OCI-LY7 (cell line): ENCODE measurements at regions not wholly inside any gene's neighbourhood (a gene's known extent, or its start where the extent isn't known, plus 50 kb on each side); places are given as distances from the start of the nearest gene placed in this dataset.

ENCODE experiments used
- BruUV-seq: library from RNA; stranded (reverse); fragments of 400-500 nt; replicated peaks from 2 replicates; lab custom pipeline; 2021; lab: Mats Ljungman, UMichigan
- CTCF ChIA-PET: fragments of 300-600 bp; sonication (Branson Sonifier 250); formaldehyde crosslinking; loops from one replicate; lab custom pipeline; 2022; ENCODE audit warnings: antibody characterized with exemption; ENCODE audit not compliant: unreplicated experiment; lab: Charles Lee
- POLR2A ChIA-PET: fragments of 300-600 bp; sonication (Branson Sonifier 250); formaldehyde crosslinking; loops from one replicate; lab custom pipeline; 2022; ENCODE audit warnings: antibody characterized with exemption; lab: Charles Lee
- DNase-seq: peaks from one replicate; pipeline ENCODE4 v3.0.0-alpha.2; 2015; ENCODE audit warnings: low spot score
- H2AFZ ChIP-seq: fragments of 200-600 bp; sonication (generic), shearing (Covaris generic); 2 replicates; pipeline ENCODE4 v1.6.1; 2014; ENCODE audit warnings: mild to moderate bottlenecking, antibody characterized with exemption, low read length, moderate library complexity
- H3K27ac ChIP-seq: fragments of 200-600 bp; sonication (generic); 2 replicates; pipeline ENCODE4 v1.5.1; 2014; ENCODE audit warnings: mixed run types, low read depth, mild to moderate bottlenecking, moderate library complexity, low read length, inconsistent platforms; ENCODE audit not compliant: poor library complexity, severe bottlenecking
- H3K36me3 ChIP-seq: fragments of 200-600 bp; sonication (generic); 2 replicates; pipeline ENCODE4 v1.6.1; 2014; ENCODE audit warnings: mild to moderate bottlenecking, antibody characterized with exemption, low read length, moderate library complexity, mixed read lengths; ENCODE audit not compliant: insufficient read depth
- H3K4me1 ChIP-seq: fragments of 200-600 bp; sonication (generic); 2 replicates; pipeline ENCODE4 v1.5.1; 2014; ENCODE audit warnings: mild to moderate bottlenecking, low read length; ENCODE audit not compliant: insufficient read depth, poor library complexity, severe bottlenecking
- H3K4me2 ChIP-seq: fragments of 200-600 bp; sonication (generic); 2 replicates; pipeline ENCODE4 v1.6.1; 2014; ENCODE audit warnings: mild to moderate bottlenecking, low read length
- H3K4me3 ChIP-seq: fragments of 200-600 bp; sonication (generic); 2 replicates; pipeline ENCODE4 v1.5.1; 2014; ENCODE audit warnings: mild to moderate bottlenecking, low read depth, low read length; ENCODE audit not compliant: poor library complexity, severe bottlenecking
- H3K79me2 ChIP-seq: fragments of 200-600 bp; sonication (generic); 2 replicates; pipeline ENCODE4 v1.6.1; 2016; ENCODE audit warnings: low read depth, mild to moderate bottlenecking, low read length, moderate library complexity, mixed read lengths; ENCODE audit not compliant: insufficient read depth
- H3K9me2 ChIP-seq: fragments of 200-600 bp; sonication (generic); 2 replicates; pipeline ENCODE4 v1.6.1; 2016; ENCODE audit warnings: mild to moderate bottlenecking, low read length, mixed read lengths; ENCODE audit not compliant: insufficient read depth
- H3K9me3 ChIP-seq: fragments of 200-600 bp; sonication (generic); 2 replicates; pipeline ENCODE4 v1.6.1; 2014; ENCODE audit warnings: mild to moderate bottlenecking, mixed run types, low read length, mixed read lengths
- H4K20me1 ChIP-seq: fragments of 200-600 bp; sonication (generic); 2 replicates; pipeline ENCODE4 v1.6.1; 2014; ENCODE audit warnings: mild to moderate bottlenecking, antibody characterized with exemption, low read length, moderate library complexity, mixed read lengths; ENCODE audit not compliant: insufficient read depth
- EZH2phosphoT487 ChIP-seq: fragments of 200-600 bp; sonication (generic); IDR thresholded peaks from 2 replicates; pipeline ENCODE4 v1.6.1; 2018; ENCODE audit warnings: low read depth, borderline replicate concordance, mild to moderate bottlenecking, mixed run types, antibody characterized with exemption, low read length, moderate library complexity, mixed read lengths
- intact Hi-C: fragments of 100-400 bp; cut with micrococcal nuclease; formaldehyde crosslinking; loops from one replicate; pipeline ENCODE4 v1.10.0; 2022; ENCODE audit not compliant: unreplicated experiment
- TF ChIP-seq, protein P1 (sequence below): fragments of 200-600 bp; sonication (generic); conservative IDR thresholded peaks from 2 replicates; pipeline ENCODE4 v1.5.1; 2014; ENCODE audit warnings: mild to moderate bottlenecking, antibody characterized with exemption, low read length, moderate library complexity, mixed read lengths

DNA sequence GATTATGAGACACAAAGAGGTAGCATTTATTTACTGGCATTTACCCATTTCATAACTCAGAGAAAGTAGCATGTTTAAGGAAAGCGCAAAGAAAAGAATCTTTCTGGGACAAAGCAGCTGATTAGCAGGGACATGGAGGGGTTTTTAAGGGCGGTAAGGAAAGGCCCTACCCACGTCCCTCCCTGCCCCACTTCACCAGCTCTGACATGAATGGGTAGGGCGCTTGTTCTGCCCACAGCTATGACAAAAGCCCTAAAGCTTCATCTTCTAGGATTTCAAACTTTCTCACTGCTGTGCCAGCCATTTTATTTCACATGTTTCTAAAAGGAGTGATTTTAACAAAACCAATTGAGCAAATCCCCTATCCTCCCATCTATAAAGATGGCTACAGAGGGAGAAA, 406.9 kb upstream of the KLF6 start:
- intact Hi-C loops = no loop called here
- Histone ChIP-seq H3K4me2 (no peak overlapping the region), H3K4me1 (no peaks in the 10 kb centered on the region), H4K20me1 (no peaks in the 10 kb centered on the region), H2AFZ (no peak overlapping the region), H3K4me3 (no peak overlapping the region), H3K9me2 (no peaks in the 10 kb centered on the region), H3K79me2 (no peaks in the 10 kb centered on the region), H3K9me3 (no peaks in the 10 kb centered on the region), H3K36me3 (no peaks in the 10 kb centered on the region), H3K27ac (no peak overlapping the region)
- TF ChIP-seq EZH2phosphoT487 = no peak
- TF ChIP-seq, protein P1, sequence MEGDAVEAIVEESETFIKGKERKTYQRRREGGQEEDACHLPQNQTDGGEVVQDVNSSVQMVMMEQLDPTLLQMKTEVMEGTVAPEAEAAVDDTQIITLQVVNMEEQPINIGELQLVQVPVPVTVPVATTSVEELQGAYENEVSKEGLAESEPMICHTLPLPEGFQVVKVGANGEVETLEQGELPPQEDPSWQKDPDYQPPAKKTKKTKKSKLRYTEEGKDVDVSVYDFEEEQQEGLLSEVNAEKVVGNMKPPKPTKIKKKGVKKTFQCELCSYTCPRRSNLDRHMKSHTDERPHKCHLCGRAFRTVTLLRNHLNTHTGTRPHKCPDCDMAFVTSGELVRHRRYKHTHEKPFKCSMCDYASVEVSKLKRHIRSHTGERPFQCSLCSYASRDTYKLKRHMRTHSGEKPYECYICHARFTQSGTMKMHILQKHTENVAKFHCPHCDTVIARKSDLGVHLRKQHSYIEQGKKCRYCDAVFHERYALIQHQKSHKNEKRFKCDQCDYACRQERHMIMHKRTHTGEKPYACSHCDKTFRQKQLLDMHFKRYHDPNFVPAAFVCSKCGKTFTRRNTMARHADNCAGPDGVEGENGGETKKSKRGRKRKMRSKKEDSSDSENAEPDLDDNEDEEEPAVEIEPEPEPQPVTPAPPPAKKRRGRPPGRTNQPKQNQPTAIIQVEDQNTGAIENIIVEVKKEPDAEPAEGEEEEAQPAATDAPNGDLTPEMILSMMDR = no peak
- ChIA-PET CTCF (no interaction called here), POLR2A (interaction anchor here (0.6 kb wide), 1 partner anchor 532 kb away, joined by 3 read pairs; no protein-coding TSS in a partner anchor)
- no peak for DNase-seq
- no TSS peak for BruUV-seq

DNA sequence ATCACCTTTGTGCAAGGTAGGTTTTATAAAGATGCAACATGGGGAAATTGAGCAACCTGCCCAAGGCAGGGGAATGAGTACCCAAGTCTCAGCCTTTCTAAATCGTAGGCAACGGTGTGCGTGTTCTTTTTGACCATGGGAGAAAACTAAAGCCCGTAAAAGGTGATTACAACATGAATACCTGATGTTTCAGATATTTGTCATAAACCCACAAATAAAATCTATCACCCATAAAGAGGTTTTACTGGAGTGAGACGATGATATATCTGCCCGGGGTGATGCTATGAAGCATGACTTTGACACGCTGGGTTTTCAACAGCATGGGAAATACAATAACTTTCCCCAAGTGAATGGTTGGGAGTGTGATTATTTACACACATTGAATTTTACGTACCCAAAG, 406.3 kb upstream of the KLF6 start:
- BruUV-seq = no TSS peak
- H3K27ac ChIP-seq = no peak overlapping the region
- DNase-seq = no peak

DNA sequence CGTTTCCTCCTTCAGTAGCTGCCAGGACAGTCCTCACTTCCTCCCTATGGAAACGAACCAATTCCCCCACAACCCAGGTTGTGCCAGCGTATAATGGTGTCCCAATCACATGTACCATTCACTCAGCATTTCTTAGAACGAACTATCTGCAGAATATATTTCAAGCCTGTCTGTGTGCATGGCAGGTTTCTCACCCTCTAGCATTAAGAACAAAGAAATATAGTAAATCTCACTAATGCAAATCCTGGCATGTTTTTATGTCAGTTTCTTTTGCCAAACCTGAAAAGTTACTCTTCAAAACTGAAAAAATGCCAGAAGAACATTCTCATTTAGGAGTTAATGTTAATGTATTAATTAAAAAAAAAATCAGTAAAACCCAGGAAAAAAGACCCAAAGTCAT, 405.9 kb upstream of the KLF6 start:
- Histone ChIP-seq H3K9me2 (no peaks in the 10 kb centered on the region), H2AFZ (no peak overlapping the region), H3K36me3 (no peaks in the 10 kb centered on the region), H3K4me2 (no peak overlapping the region), H3K4me1 (no peaks in the 10 kb centered on the region), H3K27ac (no peak overlapping the region), H3K4me3 (no peak overlapping the region), H3K9me3 (no peaks in the 10 kb centered on the region), H3K79me2 (no peaks in the 10 kb centered on the region), H4K20me1 (no peaks in the 10 kb centered on the region)
- no TSS peak for BruUV-seq
- intact Hi-C loops = no loop called here
- ChIA-PET POLR2A (no interaction called here), CTCF (no interaction called here)
- no peak for DNase-seq
- TF ChIP-seq, protein P1 = no peak
- TF ChIP-seq EZH2phosphoT487 = no peak

More for the DNA sequence above, 406.3 kb upstream of the KLF6 start:
- H3K4me3 ChIP-seq = no peak overlapping the region
- no peak overlapping the region for H3K4me2 ChIP-seq
- CTCF ChIA-PET = no interaction called here
- no peak overlapping the region for H2AFZ ChIP-seq
- H3K4me1 ChIP-seq = no peaks in the 10 kb centered on the region
- no peaks in the 10 kb centered on the region for H3K9me3 ChIP-seq
- H3K79me2 ChIP-seq = no peaks in the 10 kb centered on the region
- TF ChIP-seq EZH2phosphoT487 = no peak
- TF ChIP-seq, protein P1 = no peak
- POLR2A ChIA-PET = interaction anchor here (0.6 kb wide), 1 partner anchor 532 kb away, joined by 3 read pairs; no protein-coding TSS in a partner anchor
- intact Hi-C loops = no loop called here
- no peaks in the 10 kb centered on the region for H3K9me2 ChIP-seq
- no peaks in the 10 kb centered on the region for H4K20me1 ChIP-seq
- no peaks in the 10 kb centered on the region for H3K36me3 ChIP-seq
